ENCODE measurements at regions not wholly inside any gene's neighbourhood (a gene's known extent, or its start where the extent isn't known, plus 50 kb on each side); places are given as distances from the start of the nearest gene placed in this dataset.

DNA sequence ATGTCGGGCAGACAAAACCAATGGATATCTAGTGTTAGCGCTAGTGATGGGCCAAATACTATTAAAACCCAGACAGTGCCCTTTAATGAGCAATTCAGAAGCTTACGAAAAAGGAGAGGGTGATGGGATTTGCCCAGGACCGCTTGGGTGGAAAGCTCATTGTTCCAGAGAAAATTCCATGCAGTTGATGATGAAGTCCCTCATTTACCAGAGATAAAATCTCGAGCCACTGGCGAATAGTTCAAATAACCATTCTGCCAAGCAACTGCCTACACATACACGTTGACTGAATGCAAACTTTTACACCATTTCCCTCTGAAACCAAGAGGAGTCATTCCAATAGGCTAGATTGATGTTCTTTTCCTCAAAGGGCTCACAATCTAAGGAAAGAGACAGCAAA lies 73.6 kb upstream of the ARL4C start:
- TF ChIP-seq POLR2AphosphoS5 (IDR thresholded peaks at IDR 0.05; ENCODE audit: low read depth, low read length) (no peak), POLR2A (IDR thresholded peaks at IDR 0.05; ENCODE audit: low read depth, low read length) (no peak), POU2F2 (IDR thresholded peaks at IDR 0.05; ENCODE audit: low read depth, low read length) (no peak), TAF1 (IDR thresholded peaks at IDR 0.05; ENCODE audit: low read depth, low read length) (no peak), SPI1 (IDR thresholded peaks at IDR 0.05; ENCODE audit: low read depth, low read length) (no peak)

Measured in GM12891 (cell line).